ENCODE measurements at regions not wholly inside any gene's neighbourhood (a gene's known extent, or its start where the extent isn't known, plus 50 kb on each side); places are given as distances from the start of the nearest gene placed in this dataset.

GRCh38 chr20:16205507-16205906 lies 367.7 kb downstream of the KIF16B start:
- TF ChIP-seq CTCF (IDR thresholded peaks at IDR 0.05) (no peak), POLR2A (IDR thresholded peaks at IDR 0.05) (no peak), POLR2AphosphoS5 (IDR thresholded peaks at IDR 0.05) (no peak), EP300 (IDR thresholded peaks at IDR 0.05) (no peak)
